Putamen (tissue), 1 donor: ENCODE measurements at regions not wholly inside any gene's neighbourhood (a gene's known extent, or its start where the extent isn't known, plus 50 kb on each side); places are given as distances from the start of the nearest gene placed in this dataset.
"Not testable (repeated sequence)": the region's sequence is repeated elsewhere in the genome, so short reads cannot be mapped to it uniquely, and the experiment has no call there.

Experiments used
- DNase-seq: peaks from one replicate; pipeline ENCODE4 v3.0.0-alpha.2; 2016; ENCODE audit warnings: low spot score

- no peak for DNase-seq
Measured at GRCh38 chr14:71538288-71538687, 393.9 kb upstream of the RGS6 start.

GRCh38 chr14:71538938-71539649 is 393.1 kb upstream of the RGS6 start:
- DNase-seq: no peak

GRCh38 chr14:71539650-71540285 is 392.5 kb upstream of the RGS6 start:
- DNase-seq: no peak

GRCh38 chr14:71541271-71541670 is 391.0 kb upstream of the RGS6 start:
- DNase-seq: no peak

GRCh38 chr14:71541973-71542690 is 390.1 kb upstream of the RGS6 start:
- no peak for DNase-seq

- no peak for DNase-seq
Measured at GRCh38 chr14:71549421-71550050, 382.7 kb upstream of the RGS6 start.

- DNase-seq: no peak
Measured at GRCh38 chr14:71550367-71550766, 381.9 kb upstream of the RGS6 start.

GRCh38 chr14:71551291-71551950 is 380.8 kb upstream of the RGS6 start:
- no peak for DNase-seq

- DNase-seq: no peak
Measured at GRCh38 chr14:71552809-71553208, 379.4 kb upstream of the RGS6 start.

GRCh38 chr14:71553779-71554178 is 378.4 kb upstream of the RGS6 start:
- no peak for DNase-seq

- no peak for DNase-seq
Measured at GRCh38 chr14:71554323-71554722, 377.9 kb upstream of the RGS6 start.

GRCh38 chr14:71554959-71555612 is 377.1 kb upstream of the RGS6 start:
- no peak for DNase-seq

GRCh38 chr14:71555654-71556559 is 376.3 kb upstream of the RGS6 start:
- no peak for DNase-seq

- DNase-seq: no peak
Measured at GRCh38 chr14:71556730-71557129, 375.5 kb upstream of the RGS6 start.

GRCh38 chr14:71557351-71557750 is 374.9 kb upstream of the RGS6 start:
- no peak for DNase-seq

- not testable (repeated sequence) for DNase-seq
Measured at GRCh38 chr14:71558943-71559342, 373.3 kb upstream of the RGS6 start.

GRCh38 chr14:71560751-71561150 is 371.5 kb upstream of the RGS6 start:
- no peak for DNase-seq

- DNase-seq: no peak
Measured at GRCh38 chr14:71563492-71564153, 368.6 kb upstream of the RGS6 start.

- no peak for DNase-seq
Measured at GRCh38 chr14:71566276-71566675, 366.0 kb upstream of the RGS6 start.
